GM23248 (cell line): ENCODE measurements at regions not wholly inside any gene's neighbourhood (a gene's known extent, or its start where the extent isn't known, plus 50 kb on each side); places are given as distances from the start of the nearest gene placed in this dataset.

Source experiments
- EZH2 ChIP-seq: fragments of 200-600 bp; sonication (generic); IDR thresholded peaks from 2 replicates; pipeline ENCODE4 v1.6.1; 2018; ENCODE audit warnings: antibody characterized with exemption, mild to moderate bottlenecking; ENCODE audit not compliant: insufficient read depth, poor library complexity, severe bottlenecking
- EZH2phosphoT487 ChIP-seq: fragments of 200-600 bp; sonication (generic); IDR thresholded peaks from 2 replicates; pipeline ENCODE4 v1.6.1; 2018; ENCODE audit warnings: antibody characterized with exemption, moderate library complexity, mild to moderate bottlenecking, low read depth; ENCODE audit not compliant: insufficient read depth

GRCh38 chr20:51208162-51208561 is 185.3 kb upstream of the KCNG1 start:
- no peak for TF ChIP-seq EZH2
- TF ChIP-seq EZH2phosphoT487, result no peak
